BLaER1 (cell line): ENCODE measurements at regions not wholly inside any gene's neighbourhood (a gene's known extent, or its start where the extent isn't known, plus 50 kb on each side); places are given as distances from the start of the nearest gene placed in this dataset.

Experiments used
- H3K27ac ChIP-seq: shearing (Covaris generic); formaldehyde crosslinking; 2 replicates; pipeline ENCODE4 v1.8.1; 2022
- H3K27me3 ChIP-seq: shearing (Covaris generic); formaldehyde crosslinking; 2 replicates; pipeline ENCODE4 v1.8.1; 2022
- H3K36me3 ChIP-seq: shearing (Covaris generic); formaldehyde crosslinking; 2 replicates; pipeline ENCODE4 v1.8.1; 2022
- H3K4me1 ChIP-seq: shearing (Covaris generic); formaldehyde crosslinking; 2 replicates; pipeline ENCODE4 v1.8.1; 2022
- H3K4me2 ChIP-seq: shearing (Covaris generic); formaldehyde crosslinking; 2 replicates; pipeline ENCODE4 v1.8.1; 2022
- H3K4me3 ChIP-seq: shearing (Covaris generic); formaldehyde crosslinking; 2 replicates; pipeline ENCODE4 v1.8.1; 2022
- H3K9ac ChIP-seq: shearing (Covaris generic); formaldehyde crosslinking; 2 replicates; pipeline ENCODE4 v1.8.1; 2022
- H3K9me3 ChIP-seq: shearing (Covaris generic); formaldehyde crosslinking; 2 replicates; pipeline ENCODE4 v1.8.1; 2022
- H4K20me1 ChIP-seq: shearing (Covaris generic); formaldehyde crosslinking; 2 replicates; pipeline ENCODE4 v1.8.1; 2022
- Cebpa-rat ChIP-seq: shearing (Covaris generic); IDR thresholded peaks from 2 replicates; pipeline ENCODE4 v1.8.1; 2022

DNA sequence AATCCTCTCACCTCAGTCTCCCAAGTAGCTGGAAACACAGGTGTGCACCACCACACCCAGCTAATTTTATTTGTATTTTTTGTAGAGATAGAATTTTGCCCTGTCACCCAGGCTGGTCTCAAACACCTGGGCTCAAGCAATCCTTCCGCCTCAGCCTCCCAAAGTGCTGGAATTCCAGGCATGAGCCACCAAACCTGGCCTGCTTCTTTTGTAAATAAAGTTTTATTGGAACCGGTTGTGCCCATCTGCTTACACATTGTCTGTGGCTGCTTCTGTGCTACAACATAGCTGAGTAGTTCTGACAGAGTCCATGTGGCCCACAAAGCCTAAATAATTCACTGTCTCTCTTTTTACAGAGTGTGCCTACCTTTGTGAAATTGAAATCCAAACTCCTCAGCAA is 109.7 kb upstream of the NRSN1 start:
- Histone ChIP-seq H3K27ac (no peak overlapping the region), H3K36me3 (no peaks in the 10 kb centered on the region), H3K4me3 (no peak overlapping the region)

DNA sequence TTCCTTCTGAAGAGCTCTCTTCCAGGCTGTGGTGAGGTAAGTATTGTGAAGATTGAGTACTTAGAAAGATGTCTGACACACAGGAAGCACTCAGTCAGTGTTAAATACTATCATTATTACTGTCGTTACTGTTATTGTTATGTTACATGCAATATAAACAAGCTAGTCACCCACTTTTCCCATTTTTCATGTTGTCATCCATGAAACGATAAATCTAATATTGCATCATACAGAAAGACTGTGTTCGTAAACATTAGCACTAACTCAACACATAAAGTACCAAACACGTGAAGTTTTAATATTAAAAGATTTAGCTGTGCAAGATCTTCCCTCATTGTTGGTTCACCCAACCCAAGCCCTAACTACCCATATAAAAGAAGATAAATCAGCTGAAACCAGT is 109.2 kb upstream of the NRSN1 start:
- Histone ChIP-seq H3K4me3 (no peak overlapping the region), H3K4me2 (no peak overlapping the region), H3K9ac (no peak overlapping the region), H3K9me3 (no peaks in the 10 kb centered on the region), H3K36me3 (no peaks in the 10 kb centered on the region), H3K27me3 (no peaks in the 10 kb centered on the region), H3K27ac (no peak overlapping the region), H4K20me1 (no peaks in the 10 kb centered on the region), H3K4me1 (no peaks in the 10 kb centered on the region)
- TF ChIP-seq Cebpa-rat: no peak

More for the DNA sequence above, 109.7 kb upstream of the NRSN1 start:
- no peak for TF ChIP-seq Cebpa-rat
- H3K9ac ChIP-seq: no peak overlapping the region
- no peaks in the 10 kb centered on the region for H3K27me3 ChIP-seq
- H3K4me1 ChIP-seq: no peaks in the 10 kb centered on the region
- no peaks in the 10 kb centered on the region for H3K9me3 ChIP-seq
- no peak overlapping the region for H3K4me2 ChIP-seq
- H4K20me1 ChIP-seq: no peaks in the 10 kb centered on the region

- no peaks in the 10 kb centered on the region for H3K36me3 ChIP-seq
- no peaks in the 10 kb centered on the region for H3K4me1 ChIP-seq
- no peak overlapping the region for H3K4me2 ChIP-seq
- H4K20me1 ChIP-seq: no peaks in the 10 kb centered on the region
- no peaks in the 10 kb centered on the region for H3K9me3 ChIP-seq
- H3K27ac ChIP-seq: no peak overlapping the region
- H3K27me3 ChIP-seq: no peaks in the 10 kb centered on the region
- no peak overlapping the region for H3K4me3 ChIP-seq
- no peak for TF ChIP-seq Cebpa-rat
- H3K9ac ChIP-seq: no peak overlapping the region
Observed at GRCh38 chr6:24019393-24019792, 106.6 kb upstream of the NRSN1 start.

GRCh38 chr6:24019830-24020229 is 106.2 kb upstream of the NRSN1 start:
- H3K27me3 ChIP-seq: no peaks in the 10 kb centered on the region
- no peaks in the 10 kb centered on the region for H3K4me1 ChIP-seq
- H3K4me3 ChIP-seq: no peak overlapping the region
- no peak overlapping the region for H3K9ac ChIP-seq
- H3K4me2 ChIP-seq: no peak overlapping the region
- TF ChIP-seq Cebpa-rat: 0 out of 2 replicates have a peak, but pooled peaks have one; percentile 13
- H3K9me3 ChIP-seq: no peaks in the 10 kb centered on the region
- H3K27ac ChIP-seq: no peak overlapping the region
- H3K36me3 ChIP-seq: no peaks in the 10 kb centered on the region
- no peaks in the 10 kb centered on the region for H4K20me1 ChIP-seq

GRCh38 chr6:24026050-24026449 is 100.0 kb upstream of the NRSN1 start:
- no peaks in the 10 kb centered on the region for H3K27me3 ChIP-seq
- H3K4me2 ChIP-seq: no peak overlapping the region
- H3K4me1 ChIP-seq: no peaks in the 10 kb centered on the region
- no peak for TF ChIP-seq Cebpa-rat
- H3K9ac ChIP-seq: no peak overlapping the region
- no peaks in the 10 kb centered on the region for H3K36me3 ChIP-seq
- no peak overlapping the region for H3K4me3 ChIP-seq
- H3K27ac ChIP-seq: no peak overlapping the region
- H3K9me3 ChIP-seq: no peaks in the 10 kb centered on the region
- H4K20me1 ChIP-seq: no peaks in the 10 kb centered on the region

- no peaks in the 10 kb centered on the region for H3K9me3 ChIP-seq
- H3K4me3 ChIP-seq: no peak overlapping the region
- no peak overlapping the region for H3K27ac ChIP-seq
- H3K9ac ChIP-seq: no peak overlapping the region
- H3K36me3 ChIP-seq: no peaks in the 10 kb centered on the region
- no peaks in the 10 kb centered on the region for H3K27me3 ChIP-seq
- TF ChIP-seq Cebpa-rat: no peak
- H3K4me2 ChIP-seq: no peak overlapping the region
- no peaks in the 10 kb centered on the region for H3K4me1 ChIP-seq
- H4K20me1 ChIP-seq: no peaks in the 10 kb centered on the region
Observed at GRCh38 chr6:24031496-24031895, 94.5 kb upstream of the NRSN1 start.

GRCh38 chr6:24032896-24033688 is 92.9 kb upstream of the NRSN1 start:
- Histone ChIP-seq H3K4me1 (no peaks in the 10 kb centered on the region), H3K27me3 (no peaks in the 10 kb centered on the region), H3K36me3 (no peaks in the 10 kb centered on the region), H3K4me3 (no peak overlapping the region), H3K9me3 (no peaks in the 10 kb centered on the region), H3K4me2 (no peak overlapping the region), H4K20me1 (no peaks in the 10 kb centered on the region), H3K27ac (no peak overlapping the region), H3K9ac (no peak overlapping the region)
- TF ChIP-seq Cebpa-rat: no peak

GRCh38 chr6:24043848-24044247 is 82.2 kb upstream of the NRSN1 start:
- TF ChIP-seq Cebpa-rat: no peak
- Histone ChIP-seq H4K20me1 (no peaks in the 10 kb centered on the region), H3K36me3 (no peaks in the 10 kb centered on the region), H3K4me2 (no peak overlapping the region), H3K9me3 (peaks cover 9% of the 10 kb centered on the region; the same call in 1 of the 2 replicates), H3K27me3 (no peaks in the 10 kb centered on the region), H3K4me3 (no peak overlapping the region), H3K4me1 (no peaks in the 10 kb centered on the region), H3K9ac (no peak overlapping the region), H3K27ac (no peak overlapping the region)

- no peak for TF ChIP-seq Cebpa-rat
Observed at GRCh38 chr6:24051942-24052589, 73.9 kb upstream of the NRSN1 start.

DNA sequence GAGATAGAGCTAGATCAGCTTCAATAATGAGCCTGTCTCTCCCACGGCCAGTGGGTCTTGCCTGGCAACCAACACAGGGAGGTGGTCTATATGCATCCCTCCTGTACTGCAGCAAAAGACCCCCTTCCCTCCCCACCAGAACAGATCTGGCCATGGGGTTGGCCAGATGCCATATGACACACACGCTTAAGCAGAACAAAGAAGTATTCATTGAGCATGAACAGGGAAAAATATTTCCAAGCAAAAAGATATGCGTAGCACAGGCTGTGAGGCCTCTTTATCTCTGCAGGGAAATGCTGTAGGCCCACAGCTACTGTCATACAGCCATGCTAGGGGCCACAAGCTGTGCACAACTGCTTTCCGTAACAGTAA is 73.4 kb upstream of the NRSN1 start:
- TF ChIP-seq Cebpa-rat: no peak
- Histone ChIP-seq H3K4me2 (no peak overlapping the region), H3K36me3 (no peaks in the 10 kb centered on the region), H4K20me1 (no peaks in the 10 kb centered on the region), H3K27me3 (no peaks in the 10 kb centered on the region), H3K4me3 (no peak overlapping the region), H3K27ac (no peak overlapping the region), H3K4me1 (no peaks in the 10 kb centered on the region), H3K9me3 (no peaks in the 10 kb centered on the region), H3K9ac (no peak overlapping the region)

More at GRCh38 chr6:24051942-24052589, 73.9 kb upstream of the NRSN1 start:
- Histone ChIP-seq H3K27me3 (no peaks in the 10 kb centered on the region), H3K9me3 (no peaks in the 10 kb centered on the region), H3K4me2 (no peak overlapping the region), H3K4me3 (no peak overlapping the region), H3K27ac (no peak overlapping the region), H3K9ac (no peak overlapping the region), H3K36me3 (no peaks in the 10 kb centered on the region), H3K4me1 (no peaks in the 10 kb centered on the region), H4K20me1 (no peaks in the 10 kb centered on the region)
